ENCODE measurements at regions not wholly inside any gene's neighbourhood (a gene's known extent, or its start where the extent isn't known, plus 50 kb on each side); places are given as distances from the start of the nearest gene placed in this dataset.

DNA sequence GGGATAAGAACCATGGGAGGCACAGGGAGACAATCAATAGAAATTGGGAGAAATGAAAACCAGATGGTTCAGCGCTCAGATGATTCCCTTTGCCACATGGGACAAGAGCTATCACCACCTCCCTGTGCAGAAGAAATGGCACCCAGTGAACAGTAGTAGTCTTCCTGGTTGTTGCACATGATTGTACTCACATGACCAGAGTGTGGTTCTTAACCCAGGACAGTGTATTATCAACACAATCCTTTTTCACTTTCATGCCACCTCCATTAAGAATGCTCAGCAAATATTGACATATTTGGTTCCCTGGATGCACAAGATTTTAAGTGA lies 149.0 kb upstream of the SH3BP4 start:
- no peak for DNase-seq (ENCODE audit: low read depth)
- H3K4me3 ChIP-seq (ENCODE audit: low read depth, low read length) = no peak overlapping the region
- TF ChIP-seq MAX (IDR thresholded peaks at IDR 0.05; ENCODE audit: low read depth, low read length) (no peak), MYC (IDR thresholded peaks at IDR 0.05; ENCODE audit: low read depth, low read length) (no peak), POLR2A (IDR thresholded peaks at IDR 0.05; ENCODE audit: extremely low read depth, insufficient read length) (no peak)
- TF ChIP-seq, protein P1, sequence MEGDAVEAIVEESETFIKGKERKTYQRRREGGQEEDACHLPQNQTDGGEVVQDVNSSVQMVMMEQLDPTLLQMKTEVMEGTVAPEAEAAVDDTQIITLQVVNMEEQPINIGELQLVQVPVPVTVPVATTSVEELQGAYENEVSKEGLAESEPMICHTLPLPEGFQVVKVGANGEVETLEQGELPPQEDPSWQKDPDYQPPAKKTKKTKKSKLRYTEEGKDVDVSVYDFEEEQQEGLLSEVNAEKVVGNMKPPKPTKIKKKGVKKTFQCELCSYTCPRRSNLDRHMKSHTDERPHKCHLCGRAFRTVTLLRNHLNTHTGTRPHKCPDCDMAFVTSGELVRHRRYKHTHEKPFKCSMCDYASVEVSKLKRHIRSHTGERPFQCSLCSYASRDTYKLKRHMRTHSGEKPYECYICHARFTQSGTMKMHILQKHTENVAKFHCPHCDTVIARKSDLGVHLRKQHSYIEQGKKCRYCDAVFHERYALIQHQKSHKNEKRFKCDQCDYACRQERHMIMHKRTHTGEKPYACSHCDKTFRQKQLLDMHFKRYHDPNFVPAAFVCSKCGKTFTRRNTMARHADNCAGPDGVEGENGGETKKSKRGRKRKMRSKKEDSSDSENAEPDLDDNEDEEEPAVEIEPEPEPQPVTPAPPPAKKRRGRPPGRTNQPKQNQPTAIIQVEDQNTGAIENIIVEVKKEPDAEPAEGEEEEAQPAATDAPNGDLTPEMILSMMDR (IDR thresholded peaks at IDR 0.05; ENCODE audit: low read depth, low read length) = no peak

DNA sequence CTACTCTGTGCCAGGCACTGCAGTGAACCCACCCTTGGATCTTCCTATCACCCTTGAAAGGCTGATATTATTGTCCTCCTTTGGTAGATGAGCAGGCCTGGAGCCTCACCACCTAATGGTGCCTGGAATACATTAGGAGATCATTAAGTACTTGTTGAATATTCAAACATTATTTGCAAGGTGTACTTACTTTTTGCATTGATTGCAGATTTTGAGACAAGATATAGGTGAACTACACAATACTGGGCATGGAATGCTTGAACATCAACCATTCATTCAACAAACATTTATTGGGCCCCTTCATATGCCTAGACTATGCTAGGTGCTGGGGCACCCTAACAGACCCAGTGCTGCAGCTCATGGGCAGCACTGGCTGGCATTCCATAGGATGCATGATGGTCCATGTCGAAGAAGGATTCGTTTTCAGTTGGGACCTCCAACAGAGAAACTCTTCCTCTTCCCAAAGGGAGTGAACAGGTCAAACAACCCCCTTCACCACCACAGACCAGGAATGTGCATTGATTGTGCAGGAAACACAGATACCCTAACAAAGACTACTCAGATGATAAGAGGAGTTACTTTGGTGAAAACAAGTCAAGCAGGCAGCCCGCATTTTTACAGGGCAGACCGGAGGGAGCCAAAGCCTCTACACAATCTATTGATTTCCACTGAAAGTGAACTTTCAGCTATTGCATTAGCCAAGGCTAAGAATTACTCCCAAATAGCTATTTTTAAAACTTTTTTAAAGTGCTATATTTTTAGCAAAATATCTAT lies 149.6 kb upstream of the SH3BP4 start:
- TF ChIP-seq MYC (IDR thresholded peaks at IDR 0.05; ENCODE audit: low read depth, low read length) = no peak
- TF ChIP-seq, protein P1 (IDR thresholded peaks at IDR 0.05; ENCODE audit: low read depth, low read length) = no peak
- no peak for TF ChIP-seq POLR2A (IDR thresholded peaks at IDR 0.05; ENCODE audit: extremely low read depth, insufficient read length)
- TF ChIP-seq MAX (IDR thresholded peaks at IDR 0.05; ENCODE audit: low read depth, low read length) = no peak
- DNase-seq (ENCODE audit: low read depth) = no peak
- H3K4me3 ChIP-seq (ENCODE audit: low read depth, low read length) = no peak overlapping the region

DNA sequence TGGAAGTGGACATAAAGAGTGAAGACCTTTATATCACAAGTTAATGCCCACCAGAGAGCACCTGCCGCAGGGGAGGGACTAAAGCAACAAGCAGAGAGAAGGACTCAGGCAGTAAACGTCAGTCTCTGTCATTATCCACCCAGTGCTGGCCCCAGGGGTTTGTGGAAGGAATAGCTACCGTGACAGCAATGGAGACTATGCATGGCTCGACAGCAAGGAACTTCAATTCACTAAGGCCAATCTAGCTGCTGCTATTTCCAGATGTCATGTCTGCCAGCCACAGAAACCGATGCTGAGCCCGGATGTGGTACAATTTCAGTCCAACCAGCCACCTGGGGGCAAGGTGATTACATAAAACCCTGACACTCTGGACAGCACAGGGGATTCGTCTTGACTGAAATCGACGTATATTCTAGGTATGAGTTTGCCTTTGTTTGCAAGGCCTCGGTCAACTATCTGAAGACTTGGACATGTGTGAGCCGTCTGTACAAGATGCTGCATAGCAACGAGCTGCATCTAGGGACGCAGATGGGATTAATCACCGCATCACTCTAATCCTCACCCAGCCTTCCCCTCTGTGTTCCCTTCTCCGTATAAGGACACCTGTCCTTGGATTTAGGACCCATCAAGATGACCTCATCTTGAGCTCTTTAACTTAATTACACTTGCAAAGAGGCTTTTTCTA lies 154.1 kb upstream of the SH3BP4 start:
- DNase-seq (ENCODE audit: low read depth) = no peak
- H3K4me3 ChIP-seq (ENCODE audit: low read depth, low read length) = no peak overlapping the region
- TF ChIP-seq MAX (IDR thresholded peaks at IDR 0.05; ENCODE audit: low read depth, low read length) = no peak
- no peak for TF ChIP-seq POLR2A (IDR thresholded peaks at IDR 0.05; ENCODE audit: extremely low read depth, insufficient read length)
- no peak for TF ChIP-seq MYC (IDR thresholded peaks at IDR 0.05; ENCODE audit: low read depth, low read length)

DNA sequence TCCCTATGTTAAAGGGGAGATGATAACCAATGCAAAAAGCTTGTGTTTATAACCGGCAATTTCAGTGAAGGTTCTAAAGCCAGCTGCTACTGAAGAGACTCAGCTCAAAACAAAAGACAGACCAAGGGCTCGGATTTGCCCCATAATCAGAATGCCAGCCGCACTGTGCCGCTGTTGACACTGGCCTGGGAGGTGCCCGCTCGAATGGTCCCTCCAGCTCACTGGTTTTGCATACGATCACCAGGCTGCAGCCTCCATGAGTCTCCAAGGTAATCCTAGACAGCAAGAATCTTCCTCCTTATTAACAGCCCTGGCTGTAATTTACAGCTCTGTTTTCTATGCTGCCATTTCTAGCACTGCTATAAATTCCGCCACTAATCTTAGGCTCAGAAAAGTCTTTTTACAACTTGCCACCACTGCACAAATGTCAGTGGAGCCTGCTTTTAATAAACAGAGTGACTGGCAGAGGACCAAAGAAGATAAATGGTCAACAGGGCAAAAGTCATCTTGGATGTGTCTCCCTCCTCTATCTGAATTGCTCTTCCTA lies 155.7 kb upstream of the SH3BP4 start:
- no peak overlapping the region for H3K4me3 ChIP-seq (ENCODE audit: low read depth, low read length)
- no peak for DNase-seq (ENCODE audit: low read depth)
- TF ChIP-seq, protein P1 (IDR thresholded peaks at IDR 0.05; ENCODE audit: low read depth, low read length) = no peak
- no peak for TF ChIP-seq MYC (IDR thresholded peaks at IDR 0.05; ENCODE audit: low read depth, low read length)
- no peak for TF ChIP-seq POLR2A (IDR thresholded peaks at IDR 0.05; ENCODE audit: extremely low read depth, insufficient read length)
- no peak for TF ChIP-seq MAX (IDR thresholded peaks at IDR 0.05; ENCODE audit: low read depth, low read length)

DNA sequence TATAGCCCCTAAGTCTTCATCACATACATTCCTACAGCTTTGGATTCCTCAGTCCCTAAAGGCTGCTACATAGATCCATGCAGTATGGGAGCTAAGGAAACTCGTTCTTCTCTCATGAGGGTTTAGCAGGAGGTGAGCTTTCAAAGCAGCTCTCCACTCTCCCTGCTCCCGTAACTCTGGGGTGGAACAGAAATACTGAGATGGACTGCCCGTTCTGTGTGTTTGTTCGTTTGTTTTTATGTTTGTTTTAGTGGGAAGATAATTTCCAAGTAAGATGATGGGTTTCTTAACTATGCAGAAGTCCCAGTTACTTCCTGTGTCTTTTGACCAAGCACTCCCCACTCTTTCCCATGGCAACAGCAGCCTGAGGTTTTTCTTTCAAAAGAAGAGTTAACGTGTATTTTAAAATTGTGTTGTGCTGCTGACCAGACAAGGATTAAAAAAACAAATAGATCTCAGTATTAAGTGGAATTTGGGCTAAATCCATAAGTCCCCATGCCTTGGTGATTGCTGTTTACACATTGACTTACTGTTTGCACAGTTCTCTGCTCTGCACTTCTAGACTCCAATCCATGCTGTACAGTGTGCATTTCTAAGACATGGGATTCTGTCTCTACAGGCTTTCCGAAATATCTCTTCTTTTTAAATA lies 156.4 kb upstream of the SH3BP4 start:
- TF ChIP-seq POLR2A (IDR thresholded peaks at IDR 0.05; ENCODE audit: extremely low read depth, insufficient read length) = no peak
- TF ChIP-seq, protein P1 (IDR thresholded peaks at IDR 0.05; ENCODE audit: low read depth, low read length) = no peak
- no peak for TF ChIP-seq MYC (IDR thresholded peaks at IDR 0.05; ENCODE audit: low read depth, low read length)
- TF ChIP-seq MAX (IDR thresholded peaks at IDR 0.05; ENCODE audit: low read depth, low read length) = no peak
- H3K4me3 ChIP-seq (ENCODE audit: low read depth, low read length) = no peak overlapping the region
- DNase-seq (ENCODE audit: low read depth) = no peak
